ENCODE measurements at regions not wholly inside any gene's neighbourhood (a gene's known extent, or its start where the extent isn't known, plus 50 kb on each side); places are given as distances from the start of the nearest gene placed in this dataset.

- no peaks in the 10 kb centered on the region for H3K36me3 ChIP-seq (ENCODE audit: insufficient read depth, low read length)
- no peaks in the 10 kb centered on the region for H4K20me1 ChIP-seq (ENCODE audit: insufficient read depth, low read length, poor library complexity, severe bottlenecking)
- no peak overlapping the region for H3K4me2 ChIP-seq (ENCODE audit: low read depth, low read length, poor library complexity, severe bottlenecking)
- no peak overlapping the region for H3K4me3 ChIP-seq (ENCODE audit: low read length, poor library complexity, severe bottlenecking)
- no peaks in the 10 kb centered on the region for H3K4me1 ChIP-seq (ENCODE audit: insufficient read depth, low read length, poor library complexity, severe bottlenecking)
- no peaks in the 10 kb centered on the region for H3K9me3 ChIP-seq (ENCODE audit: insufficient read depth, low read depth, low read length)
- no peak for TF ChIP-seq CTCF (conservative IDR thresholded peaks at IDR 0.05; ENCODE audit: low read length)
- TF ChIP-seq EZH2phosphoT487 (IDR thresholded peaks at IDR 0.05; ENCODE audit: borderline replicate concordance) = no peak
- H3K9ac ChIP-seq (ENCODE audit: low read depth, low read length, poor library complexity, severe bottlenecking) = no peak overlapping the region
- H3K27me3 ChIP-seq (ENCODE audit: insufficient read depth, low read length, poor library complexity, severe bottlenecking) = no peaks in the 10 kb centered on the region
- H3K79me2 ChIP-seq (ENCODE audit: insufficient read depth, low read length) = no peaks in the 10 kb centered on the region
- H3K9me2 ChIP-seq (replicated peaks; ENCODE audit: low read depth, low read length) = no peaks in the 10 kb centered on the region
- no peaks in the 10 kb centered on the region for H3F3A ChIP-seq (ENCODE audit: low read depth)
- no peak overlapping the region for H2AFZ ChIP-seq (ENCODE audit: low read length)
Measured at GRCh38 chr4:116024954-116025708, 911.7 kb upstream of the NDST4 start.

- no peaks in the 10 kb centered on the region for H3K4me1 ChIP-seq (ENCODE audit: insufficient read depth, low read length, poor library complexity, severe bottlenecking)
- H3K9me3 ChIP-seq (ENCODE audit: insufficient read depth, low read depth, low read length) = no peaks in the 10 kb centered on the region; the same call in 1 of the 2 replicates
- no peaks in the 10 kb centered on the region for H3K9me2 ChIP-seq (replicated peaks; ENCODE audit: low read depth, low read length)
- no peak overlapping the region for H3K4me2 ChIP-seq (ENCODE audit: low read depth, low read length, poor library complexity, severe bottlenecking)
- H3K4me3 ChIP-seq (ENCODE audit: low read length, poor library complexity, severe bottlenecking) = no peak overlapping the region
- H3F3A ChIP-seq (ENCODE audit: low read depth) = no peaks in the 10 kb centered on the region
- H2AFZ ChIP-seq (ENCODE audit: low read length) = no peak overlapping the region
- H3K36me3 ChIP-seq (ENCODE audit: insufficient read depth, low read length) = no peaks in the 10 kb centered on the region
- H3K9ac ChIP-seq (ENCODE audit: low read depth, low read length, poor library complexity, severe bottlenecking) = no peak overlapping the region
- H4K20me1 ChIP-seq (ENCODE audit: insufficient read depth, low read length, poor library complexity, severe bottlenecking) = no peaks in the 10 kb centered on the region
- no peaks in the 10 kb centered on the region for H3K27me3 ChIP-seq (ENCODE audit: insufficient read depth, low read length, poor library complexity, severe bottlenecking)
- TF ChIP-seq CTCF (conservative IDR thresholded peaks at IDR 0.05; ENCODE audit: low read length) = no peak
- no peak for TF ChIP-seq EZH2phosphoT487 (IDR thresholded peaks at IDR 0.05; ENCODE audit: borderline replicate concordance)
- no peaks in the 10 kb centered on the region for H3K79me2 ChIP-seq (ENCODE audit: insufficient read depth, low read length)
Measured at GRCh38 chr4:116023049-116023448, 909.6 kb upstream of the NDST4 start.

- no peak overlapping the region for H3K4me2 ChIP-seq (ENCODE audit: low read depth, low read length, poor library complexity, severe bottlenecking)
- H3K9me3 ChIP-seq (ENCODE audit: insufficient read depth, low read depth, low read length) = peaks cover 12% of the 10 kb centered on the region; the same call in 1 of the 2 replicates
- no peaks in the 10 kb centered on the region for H3K4me1 ChIP-seq (ENCODE audit: insufficient read depth, low read length, poor library complexity, severe bottlenecking)
- H3K79me2 ChIP-seq (ENCODE audit: insufficient read depth, low read length) = no peaks in the 10 kb centered on the region
- no peaks in the 10 kb centered on the region for H3K9me2 ChIP-seq (replicated peaks; ENCODE audit: low read depth, low read length)
- no peaks in the 10 kb centered on the region for H4K20me1 ChIP-seq (ENCODE audit: insufficient read depth, low read length, poor library complexity, severe bottlenecking)
- no peak overlapping the region for H3K9ac ChIP-seq (ENCODE audit: low read depth, low read length, poor library complexity, severe bottlenecking)
- TF ChIP-seq CTCF (conservative IDR thresholded peaks at IDR 0.05; ENCODE audit: low read length) = no peak
- no peak for TF ChIP-seq EZH2phosphoT487 (IDR thresholded peaks at IDR 0.05; ENCODE audit: borderline replicate concordance)
- no peak overlapping the region for H3K4me3 ChIP-seq (ENCODE audit: low read length, poor library complexity, severe bottlenecking)
- H3K36me3 ChIP-seq (ENCODE audit: insufficient read depth, low read length) = no peaks in the 10 kb centered on the region
- H2AFZ ChIP-seq (ENCODE audit: low read length) = no peak overlapping the region
- no peaks in the 10 kb centered on the region for H3F3A ChIP-seq (ENCODE audit: low read depth)
- no peaks in the 10 kb centered on the region for H3K27me3 ChIP-seq (ENCODE audit: insufficient read depth, low read length, poor library complexity, severe bottlenecking)
Measured at GRCh38 chr4:116020141-116020722, 906.8 kb upstream of the NDST4 start.
